HG03095 (cell line): ENCODE measurements at regions not wholly inside any gene's neighbourhood (a gene's known extent, or its start where the extent isn't known, plus 50 kb on each side); places are given as distances from the start of the nearest gene placed in this dataset.
"Not testable (repeated sequence)": the region's sequence is repeated elsewhere in the genome, so short reads cannot be mapped to it uniquely, and the experiment has no call there.

ENCODE experiments used
- ATAC-seq: cut with Tn5 transposase; IDR thresholded peaks from one replicate; pipeline ENCODE4 v1.9.1; 2021; ENCODE audit warnings: moderate library complexity; ENCODE audit not compliant: unreplicated experiment

- ATAC-seq, result no peak
Observed at GRCh38 chr18:35864916-35865315, 107.6 kb upstream of the RMP24 start.

DNA sequence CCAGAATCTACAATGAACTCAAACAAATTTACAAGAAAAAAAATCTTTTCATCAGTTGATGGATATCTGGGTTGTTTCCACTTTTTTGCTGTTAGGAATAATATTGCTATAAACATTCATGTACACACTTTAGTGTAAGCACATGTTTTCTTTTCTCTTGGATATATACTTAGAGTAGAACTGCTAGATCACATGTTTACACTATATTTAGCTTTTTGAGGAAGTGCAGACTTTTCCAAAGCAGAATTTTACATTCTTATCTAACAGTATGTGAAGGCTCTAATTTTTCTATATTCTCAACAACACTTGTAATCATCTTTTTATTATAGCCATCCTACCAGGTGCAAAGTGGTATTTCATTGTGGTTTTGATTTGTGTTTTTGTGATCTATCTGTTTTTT lies 103.6 kb upstream of the RMP24 start:
- ATAC-seq, result no peak

DNA sequence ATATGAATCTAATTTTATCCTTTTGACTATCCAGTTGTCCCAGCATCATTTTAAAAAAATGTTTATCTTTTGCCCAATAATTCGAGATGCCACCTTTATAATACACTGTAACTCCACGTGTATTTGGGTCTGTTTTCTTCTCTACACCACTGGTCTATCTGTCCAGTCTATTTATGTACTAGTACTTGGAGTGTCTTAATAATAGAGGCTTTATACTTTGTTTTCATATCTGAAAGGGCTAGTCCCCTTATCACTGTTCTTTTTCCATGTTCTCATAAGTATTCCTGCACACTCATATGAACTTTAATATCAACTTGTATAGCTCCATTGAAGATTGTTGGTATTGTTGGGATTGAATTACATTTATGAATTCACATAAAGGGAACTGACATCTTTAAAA lies 101.1 kb upstream of the RMP24 start:
- ATAC-seq, result no peak

DNA sequence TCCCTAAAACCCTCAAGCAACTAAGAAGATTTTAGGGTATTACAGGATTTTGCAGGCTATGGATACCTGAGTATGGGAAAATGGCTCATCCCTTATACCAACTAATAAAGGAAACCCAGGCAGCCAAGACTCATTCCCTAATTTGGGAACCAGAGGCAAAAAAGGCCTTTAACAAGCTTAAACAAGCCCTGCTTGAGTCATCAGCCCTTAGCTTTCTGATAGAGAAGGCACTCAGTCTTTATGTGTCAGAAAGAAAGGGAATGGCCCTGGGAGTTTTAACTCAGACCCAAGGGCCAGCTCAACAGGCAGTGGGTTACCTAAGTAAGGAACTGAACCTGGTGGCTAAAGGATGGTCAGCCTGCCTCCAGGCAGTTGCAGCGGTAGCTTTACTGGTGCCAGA lies 96.9 kb upstream of the RMP24 start:
- ATAC-seq, result no peak

GRCh38 chr18:35876243-35876642 lies 96.2 kb upstream of the RMP24 start:
- no peak for ATAC-seq

- no peak for ATAC-seq
Observed at GRCh38 chr18:35880788-35881455, 91.6 kb upstream of the RMP24 start.

DNA sequence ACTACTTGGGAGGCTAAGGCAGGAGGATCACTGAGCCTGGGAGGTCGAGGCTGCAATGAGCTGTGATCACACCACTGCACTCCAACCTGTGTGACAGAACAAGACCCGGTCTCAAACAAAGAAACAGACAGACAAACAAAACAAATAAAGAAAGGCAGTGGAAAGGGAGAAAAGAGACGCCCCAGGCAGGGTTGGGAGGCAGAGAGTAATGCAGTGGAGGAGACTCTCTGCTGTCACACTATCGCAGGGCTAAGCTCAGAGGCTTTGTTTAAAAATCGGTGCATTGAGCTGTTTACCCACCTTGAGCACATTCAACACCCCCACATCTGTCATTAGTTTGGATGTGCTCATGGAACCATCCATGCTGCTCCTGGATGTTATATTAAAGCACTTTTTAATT lies 84.2 kb upstream of the RMP24 start:
- ATAC-seq, result no peak

DNA sequence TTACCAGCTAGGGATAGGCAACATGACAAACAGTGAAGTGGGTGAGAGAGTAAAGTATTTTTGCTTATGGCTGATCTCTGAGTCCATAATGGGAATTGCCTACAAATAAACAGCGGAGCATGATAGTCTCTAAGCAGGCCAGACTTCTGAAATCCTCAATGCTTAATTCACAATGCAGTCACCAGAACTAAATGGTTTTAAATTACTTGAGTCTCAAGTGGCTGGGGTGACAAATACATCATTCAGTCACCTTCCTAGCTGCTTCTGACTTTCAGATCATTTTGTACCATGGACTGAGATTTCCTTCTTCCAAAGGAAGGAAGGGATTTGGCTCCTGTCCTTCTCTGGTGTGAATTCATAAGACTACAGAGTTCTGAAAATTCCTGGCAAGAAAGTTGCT lies 82.8 kb upstream of the RMP24 start:
- no peak for ATAC-seq

DNA sequence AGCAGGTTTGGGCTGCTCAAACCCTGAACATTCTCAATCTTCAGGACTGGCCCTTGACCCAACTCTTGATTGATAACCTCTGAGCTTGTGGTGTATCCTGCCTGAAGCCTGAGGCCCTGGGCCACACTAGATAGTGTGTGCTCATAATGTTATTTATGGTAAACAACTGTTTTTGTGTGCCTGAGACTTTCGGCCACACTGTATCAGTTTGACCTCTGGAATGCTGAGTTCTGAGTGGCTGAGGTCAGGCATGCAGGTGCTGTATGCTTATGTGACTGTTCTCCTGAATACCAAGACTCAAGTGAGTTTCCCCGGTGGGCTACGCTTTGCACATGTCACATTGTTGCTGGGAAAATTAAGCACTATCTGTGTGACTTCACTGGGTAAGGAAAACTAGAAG lies 82.2 kb upstream of the RMP24 start:
- ATAC-seq, result no peak

GRCh38 chr18:35892118-35892517 lies 80.4 kb upstream of the RMP24 start:
- ATAC-seq, result no peak

GRCh38 chr18:35897481-35897880 lies 75.0 kb upstream of the RMP24 start:
- not testable (repeated sequence) for ATAC-seq

GRCh38 chr18:35904389-35905037 lies 68.0 kb upstream of the RMP24 start:
- ATAC-seq, result no peak

- ATAC-seq, result no peak
Observed at GRCh38 chr18:35905436-35905835, 67.0 kb upstream of the RMP24 start.

DNA sequence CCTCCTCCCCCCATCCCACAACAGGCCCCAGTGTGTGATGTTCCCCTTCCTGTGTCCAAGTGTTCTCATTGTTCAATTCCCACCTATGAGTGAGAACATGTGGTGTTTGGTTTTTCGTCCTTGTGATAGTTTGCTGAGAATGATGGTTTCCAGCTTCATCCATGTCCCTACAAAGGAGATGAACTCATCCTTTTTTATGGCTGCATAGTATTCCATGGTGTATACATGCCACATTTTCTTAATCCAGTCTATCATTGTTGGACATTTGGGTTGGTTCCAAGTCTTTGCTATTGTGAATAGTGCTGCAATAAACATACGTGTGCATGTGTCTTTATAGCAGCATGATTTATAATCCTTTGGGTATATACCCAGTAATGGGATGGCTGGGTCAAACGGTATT lies 66.2 kb upstream of the RMP24 start:
- ATAC-seq, result not testable (repeated sequence)

DNA sequence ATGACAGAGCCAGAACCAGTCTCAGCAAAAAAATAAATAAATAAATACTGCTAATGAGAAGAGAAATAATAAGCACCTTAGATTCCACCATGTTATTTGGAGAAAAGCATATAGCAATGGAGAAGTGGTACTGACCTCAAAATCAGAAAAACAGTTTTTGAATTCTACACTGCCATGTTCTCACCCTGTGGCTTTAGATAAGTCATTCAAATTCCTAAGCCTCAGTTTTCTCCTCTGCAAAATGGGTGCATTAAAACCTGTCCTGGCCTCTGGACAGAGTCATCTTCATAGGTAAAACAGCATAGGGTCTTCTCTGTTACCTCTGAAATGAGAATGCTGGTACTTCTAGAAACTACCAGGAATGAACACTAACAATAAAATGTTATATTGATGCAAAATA lies 62.2 kb upstream of the RMP24 start:
- ATAC-seq, result no peak

GRCh38 chr18:35912332-35912731 lies 60.1 kb upstream of the RMP24 start:
- no peak for ATAC-seq

DNA sequence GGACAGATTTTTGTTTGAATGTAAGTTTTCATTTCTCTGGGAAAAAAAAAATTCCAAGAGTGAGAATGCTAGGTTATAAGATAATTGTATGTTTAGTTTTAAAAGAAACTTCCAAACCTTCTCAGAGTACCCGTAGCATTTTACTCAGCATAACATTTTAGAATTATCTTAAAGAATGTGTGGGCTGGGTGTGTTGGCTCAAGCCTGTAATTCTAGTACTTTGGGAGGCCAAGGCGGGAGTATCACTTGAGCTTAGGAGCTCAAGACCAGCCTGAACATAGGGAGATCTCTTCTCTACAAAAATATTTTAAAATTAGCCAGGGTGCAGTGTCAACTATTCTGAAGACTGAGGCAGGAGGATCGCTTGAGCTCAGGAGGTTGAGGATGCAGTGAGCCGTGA lies 57.4 kb upstream of the RMP24 start:
- no peak for ATAC-seq

DNA sequence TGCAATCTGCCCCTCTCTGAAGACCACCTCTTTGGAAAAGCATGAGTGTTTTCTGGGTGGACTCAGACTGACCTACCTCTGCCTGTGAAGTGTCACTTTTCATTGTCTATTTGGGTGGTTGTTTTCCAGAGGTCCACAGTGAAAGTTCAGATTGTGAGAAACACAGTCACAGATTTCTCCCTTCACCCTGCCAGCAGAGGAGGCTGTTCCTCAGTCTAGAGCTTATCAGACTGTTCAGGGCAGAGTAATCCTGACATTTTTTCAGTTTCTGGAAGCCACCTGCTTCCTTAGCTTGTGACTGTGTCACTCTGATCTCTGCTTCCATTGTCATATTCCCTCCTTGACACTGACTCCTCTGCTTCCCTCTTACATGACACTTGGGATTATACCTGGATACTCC lies 55.4 kb upstream of the RMP24 start:
- no peak for ATAC-seq

DNA sequence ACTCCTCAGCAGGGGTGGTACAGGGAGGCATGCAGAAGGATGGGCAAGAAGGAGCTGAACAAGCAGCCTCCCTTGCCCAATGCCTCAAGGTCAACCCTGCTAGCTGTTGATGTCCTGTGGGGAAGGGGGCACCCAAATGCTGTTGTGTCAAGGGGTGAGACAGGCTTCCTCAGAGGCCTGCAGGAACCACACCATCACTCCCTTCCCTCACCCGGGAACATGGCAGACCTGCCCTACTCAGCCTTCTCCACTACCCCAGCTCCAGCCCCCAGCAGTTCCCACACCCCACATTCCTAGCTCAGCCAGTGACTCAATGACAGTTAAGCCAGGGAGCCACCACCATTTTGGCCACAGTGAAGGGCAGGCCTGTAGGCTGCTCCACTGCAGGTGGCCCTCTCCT lies 53.9 kb upstream of the RMP24 start:
- ATAC-seq, result no peak

GRCh38 chr18:35919179-35919578 lies 53.3 kb upstream of the RMP24 start:
- no peak for ATAC-seq

GRCh38 chr18:35920623-35921022 lies 51.9 kb upstream of the RMP24 start:
- ATAC-seq, result no peak
